Activated naive CD4-positive, alpha-beta T cell (primary cell): ENCODE measurements at regions not wholly inside any gene's neighbourhood (a gene's known extent, or its start where the extent isn't known, plus 50 kb on each side); places are given as distances from the start of the nearest gene placed in this dataset.
"Not testable (repeated sequence)": the region's sequence is repeated elsewhere in the genome, so short reads cannot be mapped to it uniquely, and the experiment has no call there.

Experiments
- DNase-seq, 4 experiments: peaks; one replicate each; lab custom pipeline; 2025; lab: John Stamatoyannopoulos, UW

DNA sequence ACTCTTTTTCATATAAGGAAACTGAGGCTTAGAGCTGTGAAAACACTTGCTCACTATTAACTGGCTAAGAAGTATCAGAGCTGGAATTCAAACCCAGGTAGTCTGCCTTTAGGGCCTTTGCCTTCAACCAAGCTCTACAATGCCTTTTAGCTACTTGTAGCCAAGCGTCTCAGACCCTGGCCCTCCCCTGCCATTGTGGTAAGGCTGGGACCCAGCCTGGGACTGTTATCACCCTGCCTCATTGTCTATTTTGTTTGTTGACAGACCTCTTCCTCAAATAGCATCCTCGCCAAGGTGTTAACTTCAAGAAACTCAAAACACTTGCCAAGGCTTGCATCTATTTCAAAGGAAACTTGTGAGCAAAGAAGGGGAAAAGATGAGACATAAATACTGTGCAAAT lies 76.7 kb upstream of the CD28 start:
- DNase-seq, result no peak

GRCh38 chr2:203631068-203631757 lies 75.2 kb upstream of the CD28 start:
- no peak for DNase-seq

GRCh38 chr2:203636588-203637470 lies 69.6 kb upstream of the CD28 start:
- no peak for DNase-seq

GRCh38 chr2:203637471-203638167 lies 68.8 kb upstream of the CD28 start:
- DNase-seq, result no peak

DNA sequence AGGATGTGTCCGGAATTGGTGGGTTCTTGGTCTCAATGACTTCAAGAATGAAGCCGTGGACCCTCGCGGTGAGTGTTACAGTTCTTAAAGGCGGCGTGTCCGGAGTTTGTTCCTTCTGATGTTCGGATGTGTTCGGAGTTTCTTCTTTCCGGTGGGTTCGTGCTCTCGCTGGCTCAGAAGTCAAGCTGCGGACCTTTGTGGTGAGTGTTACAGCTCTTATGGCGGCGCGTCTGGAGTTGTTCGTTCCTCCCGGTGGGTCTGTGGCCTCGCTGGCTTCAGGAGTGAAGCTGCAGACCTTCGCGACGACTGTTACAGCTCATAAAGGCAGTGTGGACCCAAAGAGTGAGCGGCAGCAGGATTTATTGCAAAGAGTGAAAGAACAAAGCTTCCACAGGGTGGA lies 64.6 kb upstream of the CD28 start:
- DNase-seq, result not testable (repeated sequence)

DNA sequence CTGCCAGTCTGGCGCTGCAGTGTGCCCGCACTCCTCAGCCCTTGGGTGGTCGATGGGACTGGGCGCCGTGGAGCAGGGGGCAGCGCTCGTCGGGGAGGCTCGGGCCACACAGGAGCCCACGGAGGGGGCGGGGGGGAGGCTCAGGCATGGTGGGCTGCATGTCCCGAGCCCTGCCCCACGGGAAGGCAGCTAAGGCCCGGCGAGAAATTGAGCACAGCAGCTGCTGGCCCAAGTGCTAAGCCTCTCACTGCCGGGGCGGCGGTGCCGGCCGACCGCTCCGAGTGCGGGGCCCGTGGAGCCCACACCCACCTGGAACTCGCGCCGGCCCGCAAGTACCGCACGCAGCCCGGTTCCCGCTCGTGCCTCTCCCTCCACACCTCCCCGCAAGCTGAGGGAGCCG lies 63.6 kb upstream of the CD28 start:
- DNase-seq, result not testable (repeated sequence)

- no peak for DNase-seq
These were observed 60.6 kb upstream of the CD28 start for GRCh38 chr2:203645831-203646230.

DNA sequence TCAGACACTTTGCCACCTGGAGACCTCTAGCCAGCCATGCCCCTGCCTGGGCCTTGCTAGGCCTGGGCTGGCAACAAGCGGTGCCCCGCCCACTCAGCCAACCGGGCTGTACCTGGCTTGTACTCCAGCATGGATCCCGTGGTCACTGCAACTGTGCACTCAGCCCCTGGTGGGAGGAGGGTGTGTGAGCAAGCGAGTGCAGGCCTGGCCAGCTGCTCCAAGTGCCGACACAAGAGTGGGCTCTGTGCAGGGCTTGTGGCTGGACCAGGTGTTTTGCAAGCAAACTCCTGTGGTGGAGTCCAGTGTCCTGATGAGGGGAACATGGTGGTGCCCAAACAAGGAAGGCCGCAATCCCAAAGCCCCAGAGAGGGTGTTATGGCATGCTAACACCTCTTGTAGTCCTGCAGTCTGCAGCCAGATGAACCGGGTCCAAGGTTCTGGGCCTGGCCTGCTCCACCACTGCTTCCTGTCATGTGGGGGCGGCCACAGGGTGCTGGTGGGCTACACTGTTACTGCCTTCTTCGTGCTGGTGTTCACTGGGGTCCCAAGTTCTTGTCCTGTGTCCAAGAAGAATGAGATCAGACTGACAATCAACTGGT lies 60.1 kb upstream of the CD28 start:
- DNase-seq, result no peak

GRCh38 chr2:203646961-203647360 lies 59.5 kb upstream of the CD28 start:
- no peak for DNase-seq

GRCh38 chr2:203647579-203647978 lies 58.9 kb upstream of the CD28 start:
- no peak for DNase-seq

DNA sequence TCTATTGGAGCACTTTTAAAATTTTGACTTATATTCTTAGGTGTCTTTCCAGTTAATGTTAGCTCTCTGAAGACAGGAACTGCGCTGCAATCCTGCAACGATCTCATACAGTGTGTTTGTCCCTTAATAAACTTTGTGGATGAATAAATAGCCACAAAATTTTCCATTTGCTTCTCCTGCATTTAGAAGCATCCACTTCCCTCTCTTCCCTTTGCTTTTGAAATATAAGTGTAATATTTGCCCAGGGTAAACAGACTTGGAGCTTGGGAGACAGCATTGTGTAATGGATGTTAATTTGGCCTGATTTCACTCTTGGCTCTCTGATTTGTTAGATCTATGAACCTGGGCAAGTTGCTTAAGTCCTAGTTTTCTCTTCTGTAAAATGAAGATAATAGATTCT lies 58.2 kb upstream of the CD28 start:
- DNase-seq, result no peak

- DNase-seq, result no peak
These were observed 57.1 kb upstream of the CD28 start for GRCh38 chr2:203649176-203649814.

DNA sequence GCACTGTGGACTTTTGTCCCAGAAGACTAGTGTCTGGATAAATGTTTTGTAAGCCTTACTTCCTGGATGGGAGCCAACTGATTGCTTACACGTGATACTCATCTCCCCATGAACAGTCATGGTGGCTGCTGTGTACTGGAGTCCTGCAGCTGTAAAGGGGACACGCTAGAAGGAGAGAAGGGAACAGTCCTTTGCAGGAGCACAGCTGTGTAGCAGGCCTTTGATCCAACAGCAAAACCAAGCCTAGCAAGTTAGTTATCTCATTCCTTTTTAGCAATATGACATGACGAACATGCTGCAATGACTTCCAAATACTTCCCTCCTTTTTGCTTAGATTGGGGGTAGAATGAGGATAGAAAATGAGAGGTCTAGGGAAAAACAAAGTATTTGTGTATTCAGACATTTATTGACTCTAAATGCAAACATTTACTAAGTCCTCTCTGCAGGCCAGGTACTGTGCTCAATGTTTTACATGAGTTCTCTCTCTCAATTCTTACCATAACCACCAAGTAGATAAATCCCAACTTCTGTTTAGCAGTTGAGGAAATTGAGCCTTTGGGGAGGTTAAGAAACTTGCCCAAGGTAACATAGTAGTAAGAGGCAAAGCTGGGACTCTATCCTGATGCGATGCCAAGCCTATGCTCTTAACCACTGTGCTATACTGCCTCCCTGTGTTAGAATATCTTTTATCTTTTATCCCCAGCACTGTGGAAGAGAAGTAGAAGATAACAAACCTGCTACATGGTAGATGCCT lies 55.4 kb upstream of the CD28 start:
- no peak for DNase-seq

- DNase-seq, result no peak
These were observed 54.8 kb upstream of the CD28 start for GRCh38 chr2:203651621-203652020.

GRCh38 chr2:203654826-203655225 lies 51.6 kb upstream of the CD28 start:
- no peak for DNase-seq

- DNase-seq, result peak in 1 of 4 experiments; percentile 1
These were observed 49.7 kb upstream of the CD28 start for GRCh38 chr2:203656522-203657287.
